HAP-1 (cell line): ENCODE measurements at regions not wholly inside any gene's neighbourhood (a gene's known extent, or its start where the extent isn't known, plus 50 kb on each side); places are given as distances from the start of the nearest gene placed in this dataset.

ENCODE experiments used
- DNase-seq, 2 experiments: peaks; one replicate each; pipeline ENCODE4 v3.0.0-alpha.2; 2016 to 2020; ENCODE audit warnings: low spot score in 2 of 2
- H3K27me3 ChIP-seq: fragments of 250-450 bp; sonication (Bioruptor Pico); 2 replicates; pipeline ENCODE4 v1.5.1; 2020; ENCODE audit warnings: low read depth, mild to moderate bottlenecking, moderate library complexity
- H3K36me3 ChIP-seq: fragments of 250-450 bp; sonication (Bioruptor Pico); replicated peaks from 2 replicates; pipeline ENCODE4 v1.5.1; 2020; ENCODE audit warnings: mild to moderate bottlenecking
- H3K4me1 ChIP-seq: fragments of 250-450 bp; sonication (Bioruptor Pico); 2 replicates; pipeline ENCODE4 v1.5.1; 2020; ENCODE audit warnings: mild to moderate bottlenecking
- H3K4me3 ChIP-seq: fragments of 250-450 bp; sonication (Bioruptor Pico); 2 replicates; pipeline ENCODE4 v1.5.1; 2020; ENCODE audit warnings: mild to moderate bottlenecking, moderate library complexity
- H3K9me3 ChIP-seq: fragments of 250-450 bp; sonication (Bioruptor Pico); 2 replicates; pipeline ENCODE4 v1.5.1; 2020; ENCODE audit warnings: mild to moderate bottlenecking, moderate library complexity
- in situ Hi-C: fragments of 300-500 bp; cut with MboI; formaldehyde crosslinking; loops from 3 replicates; pipeline ENCODE4 v1.14.3; 2020; ENCODE audit warnings: low sequenced_read_pairs, inconsistent platforms, mixed read lengths

DNA sequence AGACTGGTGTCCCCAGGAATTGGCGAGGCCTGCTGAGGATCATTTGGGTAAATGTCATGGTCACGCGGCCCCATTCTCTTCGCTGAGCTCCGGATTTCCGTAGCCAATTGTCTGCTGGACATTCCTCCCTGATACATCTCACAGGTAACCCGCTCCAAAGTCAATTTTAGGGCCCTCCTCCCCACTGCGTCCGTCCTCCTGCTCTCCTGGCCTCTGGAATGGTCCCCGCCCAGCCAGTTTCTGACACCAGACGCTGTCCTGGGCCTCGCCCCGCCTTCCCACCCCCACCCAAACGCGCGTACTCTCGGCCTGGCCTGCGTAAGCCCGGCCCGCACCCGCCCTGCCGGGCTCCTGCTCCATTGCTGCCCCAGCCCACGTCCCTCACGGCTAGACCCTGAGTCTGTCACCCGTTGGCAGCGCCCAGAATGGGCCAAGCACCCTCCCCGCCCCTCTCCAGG, 202.0 kb downstream of the AUH start:
- in situ Hi-C loops, result no loop called here

DNA sequence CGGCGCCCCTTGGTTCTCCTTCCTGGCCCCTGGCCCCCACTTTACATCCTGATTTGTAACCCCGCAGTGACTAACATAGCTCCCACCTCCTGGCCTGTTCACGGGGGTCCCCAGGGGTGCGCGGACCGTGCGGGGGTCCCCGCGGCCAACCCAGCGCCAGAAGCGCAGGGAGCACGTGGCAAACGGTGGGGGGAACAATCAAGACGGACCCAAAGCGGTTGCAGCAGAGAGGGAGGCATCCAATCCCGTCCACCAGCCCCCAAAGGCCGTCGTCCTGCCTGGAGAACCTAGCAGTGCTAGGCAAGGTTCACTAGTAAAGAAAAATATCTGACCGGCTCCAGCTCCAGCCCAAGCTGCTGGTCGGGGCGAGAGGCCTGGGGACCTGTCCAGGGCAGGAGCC, 201.5 kb downstream of the AUH start:
- DNase-seq, result no peak

More for the DNA sequence above, 202.0 kb downstream of the AUH start:
- DNase-seq, result no peak
- Histone ChIP-seq H3K36me3 (no peaks in the 10 kb centered on the region), H3K27me3 (no peaks in the 10 kb centered on the region), H3K9me3 (no peaks in the 10 kb centered on the region), H3K4me1 (no peaks in the 10 kb centered on the region), H3K4me3 (no peak overlapping the region)

DNA sequence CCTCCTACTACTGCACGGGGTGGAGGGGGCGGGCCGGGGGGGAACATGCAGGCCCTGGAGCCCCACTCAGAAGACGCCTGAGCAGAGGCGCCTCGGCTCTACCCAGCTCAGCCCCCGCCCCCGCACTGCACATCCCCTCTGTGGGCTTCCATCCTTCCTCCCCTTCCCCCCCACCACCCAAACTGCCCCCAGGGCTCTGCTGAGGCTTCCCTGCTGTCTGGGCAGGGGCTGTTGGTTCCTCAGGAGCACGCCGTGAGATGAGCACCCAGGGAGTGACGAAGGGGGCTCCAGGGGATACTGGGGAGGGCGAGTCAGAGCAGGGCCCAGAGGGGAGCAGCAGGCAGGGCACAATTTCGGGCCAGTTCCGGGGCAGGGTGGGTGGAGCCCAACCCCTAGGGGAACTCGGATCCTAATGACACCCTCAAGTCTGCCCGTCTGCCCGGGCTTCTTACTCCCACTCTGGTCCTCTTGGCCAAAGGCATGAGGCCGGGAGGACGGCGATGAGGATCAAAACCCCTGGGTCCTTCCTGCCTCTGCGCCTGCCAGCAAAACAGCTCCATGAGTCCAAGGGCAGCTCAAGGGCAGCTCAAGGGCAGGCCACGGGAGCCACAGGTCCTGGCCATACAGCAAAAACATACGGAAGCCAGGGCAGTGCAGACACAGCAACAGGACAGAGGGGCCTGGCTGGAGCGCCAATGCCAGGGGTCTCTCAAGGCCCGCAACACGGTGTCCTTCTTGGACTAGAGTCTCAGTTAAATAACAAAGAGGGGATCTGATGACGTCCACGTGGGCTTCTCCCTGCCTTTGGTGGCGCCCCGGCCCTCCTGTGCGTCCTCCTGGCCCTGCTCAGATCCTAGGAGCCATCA, 200.9 kb downstream of the AUH start:
- Histone ChIP-seq H3K27me3 (no peaks in the 10 kb centered on the region), H3K9me3 (no peaks in the 10 kb centered on the region), H3K4me3 (no peak overlapping the region), H3K36me3 (no peaks in the 10 kb centered on the region), H3K4me1 (no peaks in the 10 kb centered on the region)
- DNase-seq, result no peak
- in situ Hi-C loops, result no loop called here

More for the DNA sequence above, 201.5 kb downstream of the AUH start:
- Histone ChIP-seq H3K4me3 (no peak overlapping the region), H3K27me3 (no peaks in the 10 kb centered on the region), H3K4me1 (no peaks in the 10 kb centered on the region), H3K36me3 (no peaks in the 10 kb centered on the region), H3K9me3 (no peaks in the 10 kb centered on the region)
- in situ Hi-C loops, result no loop called here

DNA sequence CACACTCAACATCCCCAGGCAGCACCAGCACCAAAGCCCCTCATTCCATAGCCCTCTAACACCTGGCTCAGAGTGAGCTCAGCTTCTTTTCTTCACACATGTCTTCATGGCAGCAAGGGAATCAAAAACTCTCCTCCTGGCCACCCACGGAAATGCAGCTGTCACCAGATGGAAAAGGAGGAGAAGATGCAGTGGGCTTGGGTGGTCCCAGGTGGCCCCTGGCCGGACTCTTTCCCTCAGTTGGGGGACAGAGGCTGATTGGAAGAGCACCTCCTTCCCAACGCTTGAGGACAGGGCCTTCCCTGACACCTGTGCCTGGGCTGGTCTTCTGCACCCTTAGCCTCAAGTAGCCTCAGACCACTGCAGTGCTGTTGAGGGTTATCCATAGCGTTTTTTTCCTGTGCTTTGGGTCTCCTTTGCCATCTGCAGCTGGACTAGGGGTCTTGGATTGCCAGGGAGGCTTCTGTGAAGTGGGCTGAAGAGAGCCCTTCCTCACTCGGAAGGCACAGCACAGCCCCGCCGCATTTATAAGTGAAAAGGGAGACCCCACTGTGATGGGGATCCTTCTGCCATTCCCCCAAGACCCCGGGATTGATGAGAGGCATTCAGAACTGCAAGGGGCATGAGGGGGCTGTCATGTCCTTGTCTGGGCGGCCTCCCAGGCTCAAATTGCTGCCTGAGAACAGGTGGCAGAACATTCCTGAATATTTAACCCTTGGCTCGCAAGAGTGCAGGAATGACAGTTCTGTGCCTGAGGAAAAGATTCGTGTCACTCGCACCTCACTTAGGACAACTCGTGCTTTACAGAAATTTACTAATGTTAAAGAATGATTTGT, 200.0 kb downstream of the AUH start:
- no peaks in the 10 kb centered on the region for H3K36me3 ChIP-seq
- DNase-seq, result no peak
- in situ Hi-C loops, result no loop called here
- no peaks in the 10 kb centered on the region for H3K27me3 ChIP-seq
- H3K4me3 ChIP-seq, result no peak overlapping the region
- H3K4me1 ChIP-seq, result no peaks in the 10 kb centered on the region
- H3K9me3 ChIP-seq, result no peaks in the 10 kb centered on the region

DNA sequence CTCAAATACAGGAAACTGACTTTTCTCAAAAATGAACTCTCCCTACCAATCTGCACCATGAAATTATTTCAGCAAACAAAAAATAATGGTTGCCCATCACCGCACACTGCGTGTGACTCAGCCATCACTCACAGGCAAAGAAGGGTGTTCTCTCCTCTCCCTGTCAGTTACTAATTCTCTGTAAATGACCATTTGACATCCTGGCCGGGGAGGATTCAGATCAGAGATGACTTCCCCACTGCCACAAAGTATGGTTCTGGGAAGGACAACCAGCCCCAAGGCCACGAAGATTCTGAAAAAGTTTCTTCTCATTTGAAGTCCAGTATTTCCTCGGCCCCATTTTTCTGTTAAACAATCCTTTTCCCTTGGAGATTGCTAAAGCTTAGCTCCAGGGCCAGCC, 199.4 kb downstream of the AUH start:
- Histone ChIP-seq H3K27me3 (no peaks in the 10 kb centered on the region), H3K36me3 (no peaks in the 10 kb centered on the region), H3K4me3 (no peak overlapping the region), H3K9me3 (no peaks in the 10 kb centered on the region), H3K4me1 (no peaks in the 10 kb centered on the region)
- no peak for DNase-seq
- in situ Hi-C loops, result no loop called here

DNA sequence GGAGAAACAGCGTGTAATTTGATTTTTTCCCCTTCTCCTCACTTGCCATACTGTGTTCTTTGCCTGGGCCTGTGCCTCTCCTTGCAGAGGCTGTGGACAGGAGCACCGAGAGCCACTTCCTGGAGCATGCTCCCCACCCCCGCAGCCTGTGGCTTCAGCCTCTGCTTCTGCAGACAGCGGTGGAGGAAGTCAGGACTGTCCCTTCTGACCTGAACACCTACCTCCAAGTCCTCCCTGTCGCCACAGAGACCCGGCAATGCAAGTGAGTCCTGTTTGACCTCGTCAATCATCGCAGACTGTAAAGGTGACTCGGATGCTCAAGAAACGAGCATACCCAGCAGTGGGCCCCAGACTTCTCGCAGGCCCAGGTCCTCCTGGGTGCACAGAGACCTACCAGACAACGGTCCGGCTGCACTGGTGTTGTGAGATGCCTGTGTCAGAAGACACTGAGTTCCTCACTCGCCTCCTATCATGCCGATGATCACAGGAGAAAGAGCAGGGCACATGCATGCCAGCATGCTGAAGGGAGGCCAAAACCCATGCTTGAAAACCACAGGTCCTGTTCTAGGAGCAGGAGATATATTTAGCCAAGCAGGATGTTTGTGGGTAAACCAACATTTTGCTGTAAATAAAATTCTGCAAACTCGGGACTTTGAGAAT, 198.8 kb downstream of the AUH start:
- DNase-seq, result no peak
- in situ Hi-C loops, result no loop called here
- Histone ChIP-seq H3K4me3 (no peak overlapping the region), H3K9me3 (no peaks in the 10 kb centered on the region), H3K27me3 (no peaks in the 10 kb centered on the region), H3K36me3 (no peaks in the 10 kb centered on the region), H3K4me1 (no peaks in the 10 kb centered on the region)

DNA sequence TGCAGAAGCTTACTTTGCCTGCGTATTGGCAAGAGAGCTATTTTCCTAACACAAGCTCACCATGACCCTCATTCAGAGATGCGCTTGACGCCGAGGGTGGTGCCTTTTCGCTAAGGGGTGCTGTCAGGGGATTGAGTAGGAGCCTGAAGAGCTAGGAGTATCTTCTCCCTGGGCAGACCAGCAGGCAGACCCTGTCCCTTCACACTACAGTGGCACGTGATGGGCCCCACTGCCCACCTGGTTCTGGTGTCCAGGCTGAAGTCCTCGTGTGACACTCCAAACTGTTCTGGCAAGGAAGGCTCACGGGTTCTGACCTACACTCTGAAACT, 198.3 kb downstream of the AUH start:
- no peaks in the 10 kb centered on the region for H3K36me3 ChIP-seq
- H3K27me3 ChIP-seq, result no peaks in the 10 kb centered on the region
- in situ Hi-C loops, result no loop called here
- DNase-seq, result no peak
- no peak overlapping the region for H3K4me3 ChIP-seq
- no peaks in the 10 kb centered on the region for H3K4me1 ChIP-seq
- H3K9me3 ChIP-seq, result no peaks in the 10 kb centered on the region

DNA sequence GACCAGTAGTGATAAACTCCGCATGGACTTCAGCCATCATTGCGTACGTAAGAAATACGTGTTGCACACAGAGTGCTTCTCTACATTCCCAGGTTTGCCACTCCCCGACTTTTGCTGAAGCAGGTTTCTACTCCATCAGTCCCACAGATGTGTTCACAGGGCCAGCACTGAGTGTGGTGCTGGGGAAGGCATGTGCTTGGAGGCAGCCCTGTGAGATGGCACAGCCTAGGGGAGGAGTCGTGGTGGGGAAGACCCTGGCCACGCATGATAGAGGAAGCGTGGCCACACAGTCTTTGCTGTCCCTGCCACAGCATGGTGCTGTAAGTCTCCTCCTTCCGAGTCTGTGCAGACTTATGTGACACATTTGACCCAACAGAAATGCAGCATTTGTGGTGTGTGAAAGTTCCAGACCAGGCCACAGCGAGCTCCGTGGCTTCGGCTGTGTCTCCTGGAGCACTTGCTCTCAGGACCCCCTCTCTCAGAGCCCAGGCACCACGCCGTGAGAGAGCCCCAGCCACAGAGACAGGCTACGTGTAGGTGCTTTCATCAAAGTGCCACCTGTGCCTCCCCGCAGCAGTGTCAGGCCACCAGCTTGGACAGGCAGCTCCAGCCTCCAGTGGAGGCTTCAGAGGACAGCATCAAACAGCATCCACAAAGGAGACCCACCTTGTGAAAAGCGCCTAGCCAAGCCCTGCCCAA, 197.8 kb downstream of the AUH start:
- Histone ChIP-seq H3K27me3 (no peaks in the 10 kb centered on the region), H3K36me3 (no peaks in the 10 kb centered on the region), H3K4me1 (no peaks in the 10 kb centered on the region), H3K4me3 (no peak overlapping the region), H3K9me3 (no peaks in the 10 kb centered on the region)
- DNase-seq, result no peak
- in situ Hi-C loops, result no loop called here
